ENCODE measurements at regions not wholly inside any gene's neighbourhood (a gene's known extent, or its start where the extent isn't known, plus 50 kb on each side); places are given as distances from the start of the nearest gene placed in this dataset.

DNA sequence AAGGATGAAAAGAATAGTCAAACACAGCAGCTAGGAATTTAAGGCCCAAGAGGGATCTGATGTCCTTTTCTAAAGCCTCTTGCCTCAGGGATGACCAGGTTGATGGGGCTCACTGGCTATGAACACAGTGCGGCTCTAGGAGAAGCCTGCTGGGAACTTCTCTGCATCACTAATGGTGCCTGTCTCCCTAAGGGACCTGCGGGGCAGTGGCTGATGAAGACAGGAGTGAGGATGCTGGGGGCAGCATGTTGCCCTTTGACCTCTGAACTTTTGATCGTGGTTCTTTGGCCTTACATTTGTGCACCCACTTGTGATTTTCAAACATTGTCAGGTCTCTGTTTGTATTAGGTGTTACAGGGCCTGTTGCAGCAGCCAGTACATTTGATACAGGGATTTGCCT lies 64.9 kb upstream of the KLHL25 start:
- Histone ChIP-seq H2AFZ (ENCODE audit: low read depth) (no peak overlapping the region), H3K27me3 (ENCODE audit: insufficient read depth) (no peaks in the 10 kb centered on the region; the same call in 1 of the 2 replicates), H3K27ac (ENCODE audit: low read depth in 2 of 2, low read length in 1 of 2) (no peak overlapping the region), H4K20me1 (ENCODE audit: insufficient read depth) (no peaks in the 10 kb centered on the region), H3K4me3 (ENCODE audit: low read depth in 2 of 2, low read length in 1 of 2) (no peak overlapping the region), H3K79me2 (ENCODE audit: insufficient read depth) (no peaks in the 10 kb centered on the region), H3F3A (replicated peaks; ENCODE audit: insufficient read depth) (no peaks in the 10 kb centered on the region), H3K9me3 (no peaks in the 10 kb centered on the region), H3K36me3 (replicated peaks in 1 of 2; ENCODE audit: control insufficient read depth in 1 of 2, insufficient read depth in 2 of 2, low read length in 1 of 2) (no peaks in the 10 kb centered on the region), H3K9me2 (no peaks in the 10 kb centered on the region), H3K4me2 (no peak overlapping the region), H3K4me1 (ENCODE audit: control insufficient read depth in 1 of 2, insufficient read depth in 2 of 2, low read depth in 1 of 2, low read length in 1 of 2) (peaks cover 0 to 2% of the 10 kb centered on the region in 2 experiments; a peak in 1 of 4 replicates), H3K9ac (no peak overlapping the region)
- WGBS (ENCODE audit: low lambda C conversion rate): 76% methylated on average over 3 of the region's 3 CpGs
- TF ChIP-seq RCOR1 (IDR thresholded peaks at IDR 0.05; ENCODE audit: low read length) (no peak), NRF1 (IDR thresholded peaks at IDR 0.05; ENCODE audit: low read depth, low read length) (no peak), MEF2A (IDR thresholded peaks at IDR 0.05; ENCODE audit: borderline replicate concordance, low read depth) (no peak), YY1 (IDR thresholded peaks at IDR 0.05; ENCODE audit: low read depth) (no peak), ELF1 (IDR thresholded peaks at IDR 0.05) (no peak), FOSL2 (IDR thresholded peaks at IDR 0.05; ENCODE audit: borderline replicate concordance, low read depth) (no peak), FOXJ3 (CRISPR knock-in tag; IDR thresholded peaks at IDR 0.05) (no peak), RXRA (IDR thresholded peaks at IDR 0.05; ENCODE audit: borderline replicate concordance, low read depth) (no peak)
- TF ChIP-seq, protein P1, sequence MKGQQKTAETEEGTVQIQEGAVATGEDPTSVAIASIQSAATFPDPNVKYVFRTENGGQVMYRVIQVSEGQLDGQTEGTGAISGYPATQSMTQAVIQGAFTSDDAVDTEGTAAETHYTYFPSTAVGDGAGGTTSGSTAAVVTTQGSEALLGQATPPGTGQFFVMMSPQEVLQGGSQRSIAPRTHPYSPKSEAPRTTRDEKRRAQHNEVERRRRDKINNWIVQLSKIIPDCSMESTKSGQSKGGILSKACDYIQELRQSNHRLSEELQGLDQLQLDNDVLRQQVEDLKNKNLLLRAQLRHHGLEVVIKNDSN (IDR thresholded peaks at IDR 0.05; ENCODE audit: borderline replicate concordance, low read depth): no peak
- TF ChIP-seq, protein P2, sequence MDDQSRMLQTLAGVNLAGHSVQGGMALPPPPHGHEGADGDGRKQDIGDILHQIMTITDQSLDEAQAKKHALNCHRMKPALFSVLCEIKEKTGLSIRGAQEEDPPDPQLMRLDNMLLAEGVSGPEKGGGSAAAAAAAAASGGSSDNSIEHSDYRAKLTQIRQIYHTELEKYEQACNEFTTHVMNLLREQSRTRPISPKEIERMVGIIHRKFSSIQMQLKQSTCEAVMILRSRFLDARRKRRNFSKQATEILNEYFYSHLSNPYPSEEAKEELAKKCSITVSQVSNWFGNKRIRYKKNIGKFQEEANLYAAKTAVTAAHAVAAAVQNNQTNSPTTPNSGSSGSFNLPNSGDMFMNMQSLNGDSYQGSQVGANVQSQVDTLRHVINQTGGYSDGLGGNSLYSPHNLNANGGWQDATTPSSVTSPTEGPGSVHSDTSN (IDR thresholded peaks at IDR 0.05): no peak
- TF ChIP-seq, protein P3, sequence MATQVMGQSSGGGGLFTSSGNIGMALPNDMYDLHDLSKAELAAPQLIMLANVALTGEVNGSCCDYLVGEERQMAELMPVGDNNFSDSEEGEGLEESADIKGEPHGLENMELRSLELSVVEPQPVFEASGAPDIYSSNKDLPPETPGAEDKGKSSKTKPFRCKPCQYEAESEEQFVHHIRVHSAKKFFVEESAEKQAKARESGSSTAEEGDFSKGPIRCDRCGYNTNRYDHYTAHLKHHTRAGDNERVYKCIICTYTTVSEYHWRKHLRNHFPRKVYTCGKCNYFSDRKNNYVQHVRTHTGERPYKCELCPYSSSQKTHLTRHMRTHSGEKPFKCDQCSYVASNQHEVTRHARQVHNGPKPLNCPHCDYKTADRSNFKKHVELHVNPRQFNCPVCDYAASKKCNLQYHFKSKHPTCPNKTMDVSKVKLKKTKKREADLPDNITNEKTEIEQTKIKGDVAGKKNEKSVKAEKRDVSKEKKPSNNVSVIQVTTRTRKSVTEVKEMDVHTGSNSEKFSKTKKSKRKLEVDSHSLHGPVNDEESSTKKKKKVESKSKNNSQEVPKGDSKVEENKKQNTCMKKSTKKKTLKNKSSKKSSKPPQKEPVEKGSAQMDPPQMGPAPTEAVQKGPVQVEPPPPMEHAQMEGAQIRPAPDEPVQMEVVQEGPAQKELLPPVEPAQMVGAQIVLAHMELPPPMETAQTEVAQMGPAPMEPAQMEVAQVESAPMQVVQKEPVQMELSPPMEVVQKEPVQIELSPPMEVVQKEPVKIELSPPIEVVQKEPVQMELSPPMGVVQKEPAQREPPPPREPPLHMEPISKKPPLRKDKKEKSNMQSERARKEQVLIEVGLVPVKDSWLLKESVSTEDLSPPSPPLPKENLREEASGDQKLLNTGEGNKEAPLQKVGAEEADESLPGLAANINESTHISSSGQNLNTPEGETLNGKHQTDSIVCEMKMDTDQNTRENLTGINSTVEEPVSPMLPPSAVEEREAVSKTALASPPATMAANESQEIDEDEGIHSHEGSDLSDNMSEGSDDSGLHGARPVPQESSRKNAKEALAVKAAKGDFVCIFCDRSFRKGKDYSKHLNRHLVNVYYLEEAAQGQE (IDR thresholded peaks at IDR 0.05; ENCODE audit: low read depth, low read length): no peak
- ChIA-PET POLR2A (no interaction called here), CTCF (interaction anchor here (0.6 to 4.2 kb wide), 16 partner anchors 11 to 1898 kb away, joined by 3 to 18 read pairs (median 4); no protein-coding TSS in a partner anchor)
- no peak for DNase-seq

Measured in SK-N-SH (cell line).